ENCODE measurements at regions not wholly inside any gene's neighbourhood (a gene's known extent, or its start where the extent isn't known, plus 50 kb on each side); places are given as distances from the start of the nearest gene placed in this dataset.

GRCh38 chr22:48678171-48679135 is 1149.2 kb downstream of the BRD1 start:
- TF ChIP-seq POLR2A (IDR thresholded peaks at IDR 0.05) (no peak), POLR2AphosphoS5 (IDR thresholded peaks at IDR 0.05) (no peak), EP300 (IDR thresholded peaks at IDR 0.05) (no peak), CTCF (IDR thresholded peaks at IDR 0.05) (no peak)
- Histone ChIP-seq H3K9me3 (peaks cover 0 to 6% (median under 1%) of the 10 kb centered on the region in 4 donors), H3K4me3 (no peak overlapping the region), H3K27ac (no peak overlapping the region), H3K36me3 (no peaks in the 10 kb centered on the region), H3K27me3 (no peaks in the 10 kb centered on the region), H3K4me1 (no peaks in the 10 kb centered on the region)
- no peak for DNase-seq
- intact Hi-C loops (cut with DNase I; ENCODE audit: low total_unique reads) = no loop called here
- 74 to 77% (median 75%) methylated on average over 37 to 38 of the region's 38 CpGs for WGBS, 5 donors

GRCh38 chr22:48677621-48678020 is 1150.1 kb downstream of the BRD1 start:
- TF ChIP-seq POLR2AphosphoS5 (IDR thresholded peaks at IDR 0.05) = no peak
- TF ChIP-seq EP300 (IDR thresholded peaks at IDR 0.05) = no peak
- TF ChIP-seq POLR2A (IDR thresholded peaks at IDR 0.05) = no peak
- TF ChIP-seq CTCF (IDR thresholded peaks at IDR 0.05) = no peak
- no peak overlapping the region for H3K4me3 ChIP-seq
- intact Hi-C loops (cut with DNase I; ENCODE audit: low total_unique reads) = no loop called here
- no peaks in the 10 kb centered on the region for H3K4me1 ChIP-seq
- no peak overlapping the region for H3K27ac ChIP-seq
- H3K27me3 ChIP-seq = no peaks in the 10 kb centered on the region
- H3K9me3 ChIP-seq = peaks cover 0 to 15% (median 8%) of the 10 kb centered on the region in 4 donors
- no peak for DNase-seq
- no peaks in the 10 kb centered on the region for H3K36me3 ChIP-seq
- 77 to 91% (median 87%) methylated on average over 6 to 7 of the region's 7 CpGs for WGBS, 5 donors

GRCh38 chr22:48677168-48677520 is 1150.5 kb downstream of the BRD1 start:
- intact Hi-C loops (cut with DNase I; ENCODE audit: low total_unique reads) = no loop called here
- no peak overlapping the region for H3K27ac ChIP-seq
- no peaks in the 10 kb centered on the region for H3K4me1 ChIP-seq
- H3K4me3 ChIP-seq = no peak overlapping the region
- TF ChIP-seq EP300 (IDR thresholded peaks at IDR 0.05) (no peak), POLR2AphosphoS5 (IDR thresholded peaks at IDR 0.05) (no peak), POLR2A (IDR thresholded peaks at IDR 0.05) (no peak), CTCF (IDR thresholded peaks at IDR 0.05) (no peak)
- H3K9me3 ChIP-seq = peaks cover 0 to 19% (median 13%) of the 10 kb centered on the region in 4 donors
- DNase-seq = no peak
- 83 to 91% (median 86%) methylated on average over 5 to 17 of the region's 17 CpGs for WGBS, 5 donors
- H3K36me3 ChIP-seq = no peaks in the 10 kb centered on the region
- H3K27me3 ChIP-seq = no peaks in the 10 kb centered on the region

- Histone ChIP-seq H3K4me3 (no peak overlapping the region), H3K27me3 (no peaks in the 10 kb centered on the region), H3K4me1 (no peaks in the 10 kb centered on the region), H3K27ac (no peak overlapping the region), H3K9me3 (peaks cover 0 to 26% (median 19%) of the 10 kb centered on the region in 4 donors), H3K36me3 (no peaks in the 10 kb centered on the region)
- no peak for TF ChIP-seq CTCF (IDR thresholded peaks at IDR 0.05)
- TF ChIP-seq POLR2A (IDR thresholded peaks at IDR 0.05) = no peak
- TF ChIP-seq EP300 (IDR thresholded peaks at IDR 0.05) = no peak
- no peak for TF ChIP-seq POLR2AphosphoS5 (IDR thresholded peaks at IDR 0.05)
- intact Hi-C loops (cut with DNase I; ENCODE audit: low total_unique reads) = no loop called here
- DNase-seq = no peak
- 78 to 85% (median 81%) methylated on average over 15 of the region's 15 CpGs for WGBS, 5 donors
Observed at GRCh38 chr22:48676266-48677167, 1151.2 kb downstream of the BRD1 start.
